Fibroblast of lung (primary cell): ENCODE measurements at regions not wholly inside any gene's neighbourhood (a gene's known extent, or its start where the extent isn't known, plus 50 kb on each side); places are given as distances from the start of the nearest gene placed in this dataset.

Experiments
- DNase-seq, 2 donors: peaks; one replicate each; pipeline versions ENCODE4 v3.0.0 to v3.0.0-alpha.2; 2010; ENCODE audit warnings: low read depth in 2 of 2
- H2AFZ ChIP-seq: 2 replicates; pipeline ENCODE4 v1.5.1; 2012; ENCODE audit warnings: low read length, control low read depth, inconsistent platforms
- H3K27ac ChIP-seq: 2 replicates; pipeline ENCODE4 v1.5.1; 2011; ENCODE audit warnings: low read length, control low read depth; ENCODE audit not compliant: insufficient read depth
- H3K27me3 ChIP-seq: 2 replicates; pipeline ENCODE4 v1.5.1; 2011; ENCODE audit warnings: mild to moderate bottlenecking, low read length; ENCODE audit not compliant: control insufficient read depth, insufficient read depth
- H3K36me3 ChIP-seq: 2 replicates; pipeline ENCODE4 v1.5.1; 2011; ENCODE audit warnings: low read length; ENCODE audit not compliant: control insufficient read depth, insufficient read depth
- H3K4me1 ChIP-seq: 2 replicates; pipeline ENCODE4 v1.5.1; 2011; ENCODE audit warnings: low read length; ENCODE audit not compliant: control insufficient read depth, insufficient read depth; ENCODE audit errors: extremely low read depth
- H3K4me2 ChIP-seq: 2 replicates; pipeline ENCODE4 v1.5.1; 2011; ENCODE audit warnings: low read length, control low read depth; ENCODE audit not compliant: insufficient read depth; ENCODE audit errors: extremely low read depth
- H3K4me3 ChIP-seq, 4 experiments: fragments of 200-600 bp in 1 of 4; sonication (generic) in 1 of 4; replicated peaks in 1 of 4; 2 replicates each; pipeline ENCODE4 v1.5.1; 2011 to 2016; ENCODE audit warnings: low read length in 4 of 4, low read depth in 3 of 4, mild to moderate bottlenecking in 3 of 4, control low read depth in 2 of 4, inconsistent platforms in 1 of 4, mixed read lengths in 1 of 4; ENCODE audit not compliant: insufficient read depth in 1 of 4; ENCODE audit errors: control extremely low read depth in 1 of 4
- H3K79me2 ChIP-seq: 2 replicates; pipeline ENCODE4 v1.5.1; 2012; ENCODE audit warnings: mild to moderate bottlenecking, low read length, inconsistent platforms; ENCODE audit not compliant: control insufficient read depth, insufficient read depth
- H3K9ac ChIP-seq: 2 replicates; pipeline ENCODE4 v1.5.1; 2011; ENCODE audit warnings: mild to moderate bottlenecking, low read length, control low read depth; ENCODE audit not compliant: insufficient read depth
- H3K9me3 ChIP-seq: 2 replicates; pipeline ENCODE4 v1.5.1; 2012; ENCODE audit warnings: low read depth, low read length; ENCODE audit not compliant: control insufficient read depth, insufficient read depth
- H4K20me1 ChIP-seq: 2 replicates; pipeline ENCODE4 v1.5.1; 2011; ENCODE audit warnings: low read length; ENCODE audit not compliant: control insufficient read depth, insufficient read depth; ENCODE audit errors: extremely low read depth
- CTCF ChIP-seq, 2 donors: IDR thresholded peaks in 1 of 2; conservative IDR thresholded peaks in 1 of 2; 1 replicate in 1 of 2; 2 replicates in 1 of 2; pipeline ENCODE4 v1.5.1; 2011 to 2012; ENCODE audit warnings: low read length in 2 of 2, control low read depth in 1 of 2, inconsistent platforms in 1 of 2, low read depth in 1 of 2, mild to moderate bottlenecking in 1 of 2
- EZH2 ChIP-seq: IDR thresholded peaks from 2 replicates; pipeline ENCODE4 v1.5.1; 2012; ENCODE audit warnings: low read length, control low read depth, mild to moderate bottlenecking; ENCODE audit errors: missing control alignments

DNA sequence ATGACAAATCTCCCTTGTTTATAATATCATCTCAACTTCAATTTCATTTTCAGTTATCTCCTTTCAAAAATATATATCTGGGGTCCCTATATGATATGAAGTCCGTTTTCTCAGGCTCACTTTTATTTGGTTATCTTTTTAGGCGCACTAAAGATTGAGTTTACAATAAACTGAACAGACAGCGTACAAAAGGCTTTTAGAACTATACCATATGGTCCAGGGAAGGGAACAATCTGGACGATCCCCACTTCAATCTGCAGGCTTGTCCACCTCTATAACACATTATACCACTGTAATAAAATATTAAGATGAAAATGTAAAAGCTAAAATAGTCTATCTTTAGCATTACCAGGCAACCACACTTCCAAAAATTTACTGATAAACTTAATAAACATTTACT lies 289.9 kb downstream of the ZEB2 start:
- Histone ChIP-seq H3K4me1 (no peaks in the 10 kb centered on the region), H3K27me3 (no peaks in the 10 kb centered on the region), H3K36me3 (no peaks in the 10 kb centered on the region), H3K9ac (no peak overlapping the region), H3K27ac (no peak overlapping the region), H3K79me2 (no peaks in the 10 kb centered on the region), H3K9me3 (no peaks in the 10 kb centered on the region), H2AFZ (no peak overlapping the region), H3K4me3 (no peak overlapping the region), H3K4me2 (no peak overlapping the region), H4K20me1 (no peaks in the 10 kb centered on the region)
- TF ChIP-seq CTCF (conservative IDR thresholded peaks at IDR 0.05 in 1 of 2, IDR thresholded peaks at IDR 0.05 in 1 of 2; ENCODE audit: low read depth in 1 of 2, low read length in 2 of 2): no peak
- no peak for TF ChIP-seq EZH2
- peak in 1 of 2 donors; percentile 19 for DNase-seq

DNA sequence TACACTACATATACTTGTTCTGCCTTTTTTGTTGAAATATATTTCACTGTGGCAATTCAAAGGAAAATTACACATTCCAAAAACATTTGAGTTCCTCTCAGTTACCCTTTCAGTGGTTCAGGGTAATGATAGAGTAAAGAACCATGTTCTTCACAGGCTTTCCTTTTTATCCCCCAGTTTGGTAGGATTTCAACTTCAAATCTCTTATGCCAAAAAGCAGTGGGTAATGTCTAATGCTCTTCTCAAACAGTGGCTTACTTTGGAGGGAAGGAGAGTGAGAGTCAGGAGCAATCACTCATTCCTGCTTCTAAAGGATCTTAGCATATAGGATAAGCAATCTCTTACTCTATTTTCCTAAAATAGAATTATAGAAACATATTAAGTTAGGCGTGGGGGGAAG lies 290.6 kb downstream of the ZEB2 start:
- no peak overlapping the region for H3K4me3 ChIP-seq
- H4K20me1 ChIP-seq: no peaks in the 10 kb centered on the region
- no peaks in the 10 kb centered on the region for H3K9me3 ChIP-seq
- no peak overlapping the region for H3K27ac ChIP-seq
- H3K4me1 ChIP-seq: no peaks in the 10 kb centered on the region
- no peak overlapping the region for H3K4me2 ChIP-seq
- H3K36me3 ChIP-seq: no peaks in the 10 kb centered on the region
- TF ChIP-seq CTCF (conservative IDR thresholded peaks at IDR 0.05 in 1 of 2, IDR thresholded peaks at IDR 0.05 in 1 of 2; ENCODE audit: low read depth in 1 of 2, low read length in 2 of 2) (no peak), EZH2 (no peak)
- DNase-seq: no peak
- no peaks in the 10 kb centered on the region for H3K27me3 ChIP-seq
- H2AFZ ChIP-seq: no peak overlapping the region
- H3K9ac ChIP-seq: no peak overlapping the region
- no peaks in the 10 kb centered on the region for H3K79me2 ChIP-seq

GRCh38 chr2:144227427-144228105 lies 292.4 kb downstream of the ZEB2 start:
- DNase-seq: no peak
- Histone ChIP-seq H3K4me1 (no peaks in the 10 kb centered on the region), H3K27me3 (no peaks in the 10 kb centered on the region), H3K9me3 (no peaks in the 10 kb centered on the region), H3K4me2 (no peak overlapping the region), H3K9ac (no peak overlapping the region), H3K79me2 (no peaks in the 10 kb centered on the region), H3K4me3 (no peak overlapping the region), H3K36me3 (no peaks in the 10 kb centered on the region), H2AFZ (no peak overlapping the region), H4K20me1 (no peaks in the 10 kb centered on the region), H3K27ac (no peak overlapping the region)
- TF ChIP-seq CTCF (conservative IDR thresholded peaks at IDR 0.05 in 1 of 2, IDR thresholded peaks at IDR 0.05 in 1 of 2; ENCODE audit: low read depth in 1 of 2, low read length in 2 of 2): no peak
- TF ChIP-seq EZH2: no peak
